ENCODE measurements at regions not wholly inside any gene's neighbourhood (a gene's known extent, or its start where the extent isn't known, plus 50 kb on each side); places are given as distances from the start of the nearest gene placed in this dataset.
"Not testable (repeated sequence)": the region's sequence is repeated elsewhere in the genome, so short reads cannot be mapped to it uniquely, and the experiment has no call there.

DNA sequence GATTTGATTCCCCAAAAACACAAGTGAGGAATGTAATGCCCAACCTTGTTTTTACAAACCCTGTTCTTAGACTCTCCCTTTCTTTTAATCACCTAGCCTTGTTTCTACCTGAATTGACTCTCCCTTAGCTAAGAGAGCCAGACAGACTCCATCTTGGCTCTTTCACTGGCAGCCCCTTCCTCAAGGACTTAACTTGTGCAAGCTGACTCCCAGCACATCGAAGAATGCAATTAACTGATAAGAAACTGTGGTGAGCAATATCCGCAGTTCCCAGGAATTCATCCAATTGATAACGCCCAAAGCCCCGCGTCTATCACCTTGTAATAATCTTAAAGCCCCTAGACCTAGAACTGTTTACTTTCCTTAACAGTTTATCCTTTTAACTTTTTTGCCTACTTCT is 120.2 kb upstream of the DEFB108B start:
- FAIRE-seq; H3K79me2 ChIP-seq (ENCODE audit: control insufficient read depth, insufficient read depth, low read length); H2AFZ ChIP-seq (ENCODE audit: low read depth, low read length); H3K36me3 ChIP-seq (ENCODE audit: control insufficient read depth in 2 of 2, extremely low read depth in 1 of 2, insufficient read depth in 2 of 2, low read length in 2 of 2); H3K4me1 ChIP-seq (ENCODE audit: control insufficient read depth, extremely low read depth, insufficient read depth, low read length); POLR2A ChIA-PET; BruUV-seq (replicated peaks); H3K9ac ChIP-seq (replicated peaks; ENCODE audit: extremely low read depth, insufficient read depth, low read length); H3K9me1 ChIP-seq (replicated peaks; ENCODE audit: control insufficient read depth, extremely low read depth, insufficient read depth, low read length); H3K27me3 ChIP-seq (ENCODE audit: control insufficient read depth in 2 of 2, insufficient read depth in 2 of 2, low read length in 2 of 2); CTCF ChIA-PET; H3K4me3 ChIP-seq (replicated peaks in 1 of 3; ENCODE audit: insufficient read depth in 1 of 3, low read depth in 1 of 3, low read length in 3 of 3); H3K4me2 ChIP-seq (ENCODE audit: insufficient read depth, low read length); dilution Hi-C loops (cut with MboI; ENCODE audit: extremely low pct_ligation_motif_present, low sequenced_read_pairs); intact Hi-C loops (cut with micrococcal nuclease); H3K9me3 ChIP-seq (replicated peaks; ENCODE audit: control insufficient read depth, insufficient read depth, low read length); H4K20me1 ChIP-seq (replicated peaks; ENCODE audit: control insufficient read depth, extremely low read depth, insufficient read depth, low read length); H3K27ac ChIP-seq (ENCODE audit: insufficient read depth, low read depth, low read length); DNase-seq (ENCODE audit: low read depth, low spot score): not testable (repeated sequence)

DNA sequence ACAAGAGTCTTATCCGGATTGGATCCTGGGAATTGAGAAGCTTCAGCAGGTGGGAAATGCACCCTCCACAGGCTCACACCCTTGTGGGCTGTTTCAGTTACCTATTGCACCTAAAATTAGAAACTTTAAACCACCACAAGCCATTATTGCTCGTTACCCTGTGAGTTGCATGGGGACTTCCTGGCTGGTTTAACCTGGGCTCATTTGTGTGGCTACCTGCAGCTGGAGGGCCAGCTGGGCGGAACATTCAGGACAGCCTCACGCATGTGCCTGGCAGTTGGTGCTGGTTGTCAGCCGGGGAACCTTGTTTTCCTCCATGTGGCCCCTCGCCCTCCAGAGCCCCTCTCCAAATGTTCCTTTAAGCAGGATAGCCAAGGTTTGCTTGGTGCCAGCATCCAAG is 118.5 kb upstream of the DEFB108B start:
- CTCF ChIA-PET; H3K27me3 ChIP-seq (ENCODE audit: control insufficient read depth in 2 of 2, insufficient read depth in 2 of 2, low read length in 2 of 2); DNase-seq (ENCODE audit: low read depth, low spot score); BruUV-seq (replicated peaks); POLR2A ChIA-PET; H3K27ac ChIP-seq (ENCODE audit: insufficient read depth, low read depth, low read length); H3K9ac ChIP-seq (replicated peaks; ENCODE audit: extremely low read depth, insufficient read depth, low read length); H3K9me3 ChIP-seq (replicated peaks; ENCODE audit: control insufficient read depth, insufficient read depth, low read length); H3K36me3 ChIP-seq (ENCODE audit: control insufficient read depth in 2 of 2, extremely low read depth in 1 of 2, insufficient read depth in 2 of 2, low read length in 2 of 2); intact Hi-C loops (cut with micrococcal nuclease); H3K4me3 ChIP-seq (replicated peaks in 1 of 3; ENCODE audit: insufficient read depth in 1 of 3, low read depth in 1 of 3, low read length in 3 of 3); FAIRE-seq; H3K4me1 ChIP-seq (ENCODE audit: control insufficient read depth, extremely low read depth, insufficient read depth, low read length); H3K4me2 ChIP-seq (ENCODE audit: insufficient read depth, low read length); dilution Hi-C loops (cut with MboI; ENCODE audit: extremely low pct_ligation_motif_present, low sequenced_read_pairs); H3K9me1 ChIP-seq (replicated peaks; ENCODE audit: control insufficient read depth, extremely low read depth, insufficient read depth, low read length); H3K79me2 ChIP-seq (ENCODE audit: control insufficient read depth, insufficient read depth, low read length); H4K20me1 ChIP-seq (replicated peaks; ENCODE audit: control insufficient read depth, extremely low read depth, insufficient read depth, low read length); H2AFZ ChIP-seq (ENCODE audit: low read depth, low read length): not testable (repeated sequence)

DNA sequence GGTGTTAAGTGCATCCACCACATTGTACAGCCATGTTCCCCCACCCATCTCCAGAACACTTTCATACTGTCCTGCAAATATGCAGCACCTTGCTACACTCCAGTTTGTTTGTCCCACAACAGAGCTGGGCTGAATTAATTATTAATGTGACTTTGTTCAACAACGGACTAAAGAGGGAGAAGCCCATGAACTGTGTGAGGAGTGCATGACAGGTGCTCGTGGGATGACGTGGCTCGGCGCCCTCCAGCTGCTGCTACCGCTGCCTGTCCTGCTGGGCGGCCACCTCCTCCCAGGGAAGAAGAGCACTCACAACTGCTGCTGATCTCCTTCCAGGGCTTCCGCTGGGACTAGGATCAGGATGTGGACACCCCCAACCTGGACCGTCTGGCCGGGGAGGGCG is 111.2 kb upstream of the DEFB108B start:
- CTCF ChIA-PET; BruUV-seq (replicated peaks); H3K9me3 ChIP-seq (replicated peaks; ENCODE audit: control insufficient read depth, insufficient read depth, low read length); H2AFZ ChIP-seq (ENCODE audit: low read depth, low read length); H3K27me3 ChIP-seq (ENCODE audit: control insufficient read depth in 2 of 2, insufficient read depth in 2 of 2, low read length in 2 of 2); H3K9me1 ChIP-seq (replicated peaks; ENCODE audit: control insufficient read depth, extremely low read depth, insufficient read depth, low read length); H3K4me2 ChIP-seq (ENCODE audit: insufficient read depth, low read length); DNase-seq (ENCODE audit: low read depth, low spot score); FAIRE-seq; H3K9ac ChIP-seq (replicated peaks; ENCODE audit: extremely low read depth, insufficient read depth, low read length); H3K79me2 ChIP-seq (ENCODE audit: control insufficient read depth, insufficient read depth, low read length); H3K27ac ChIP-seq (ENCODE audit: insufficient read depth, low read depth, low read length); H3K4me3 ChIP-seq (replicated peaks in 1 of 3; ENCODE audit: insufficient read depth in 1 of 3, low read depth in 1 of 3, low read length in 3 of 3); intact Hi-C loops (cut with micrococcal nuclease); H3K4me1 ChIP-seq (ENCODE audit: control insufficient read depth, extremely low read depth, insufficient read depth, low read length); H4K20me1 ChIP-seq (replicated peaks; ENCODE audit: control insufficient read depth, extremely low read depth, insufficient read depth, low read length); POLR2A ChIA-PET; H3K36me3 ChIP-seq (ENCODE audit: control insufficient read depth in 2 of 2, extremely low read depth in 1 of 2, insufficient read depth in 2 of 2, low read length in 2 of 2); dilution Hi-C loops (cut with MboI; ENCODE audit: extremely low pct_ligation_motif_present, low sequenced_read_pairs): not testable (repeated sequence)

DNA sequence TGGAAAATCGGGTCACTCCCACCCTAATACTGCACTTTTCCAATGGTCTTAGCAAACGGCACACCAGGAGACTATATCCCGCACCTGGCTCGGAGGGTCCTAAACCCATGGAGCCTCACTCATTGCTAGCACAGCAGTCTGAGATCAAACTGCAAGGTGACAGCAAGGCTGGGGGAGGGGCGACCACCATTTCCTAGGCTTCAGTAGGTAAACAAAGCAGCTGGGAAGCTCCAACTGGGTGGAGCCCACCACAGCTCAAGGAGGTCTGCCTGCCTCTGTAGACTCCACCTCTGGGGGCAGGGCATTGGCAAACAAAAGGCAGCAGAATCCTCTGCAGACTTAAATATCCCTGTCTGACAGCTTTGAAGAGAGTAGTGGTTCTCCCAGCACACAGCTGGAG is 109.0 kb upstream of the DEFB108B start:
- H3K4me1 ChIP-seq (ENCODE audit: control insufficient read depth, extremely low read depth, insufficient read depth, low read length); DNase-seq (ENCODE audit: low read depth, low spot score); H3K79me2 ChIP-seq (ENCODE audit: control insufficient read depth, insufficient read depth, low read length); H4K20me1 ChIP-seq (replicated peaks; ENCODE audit: control insufficient read depth, extremely low read depth, insufficient read depth, low read length); H3K36me3 ChIP-seq (ENCODE audit: control insufficient read depth in 2 of 2, extremely low read depth in 1 of 2, insufficient read depth in 2 of 2, low read length in 2 of 2); BruUV-seq (replicated peaks); H3K4me3 ChIP-seq (replicated peaks in 1 of 3; ENCODE audit: insufficient read depth in 1 of 3, low read depth in 1 of 3, low read length in 3 of 3); POLR2A ChIA-PET; H3K9me1 ChIP-seq (replicated peaks; ENCODE audit: control insufficient read depth, extremely low read depth, insufficient read depth, low read length); dilution Hi-C loops (cut with MboI; ENCODE audit: extremely low pct_ligation_motif_present, low sequenced_read_pairs); H2AFZ ChIP-seq (ENCODE audit: low read depth, low read length); FAIRE-seq; H3K27ac ChIP-seq (ENCODE audit: insufficient read depth, low read depth, low read length); CTCF ChIA-PET; H3K9me3 ChIP-seq (replicated peaks; ENCODE audit: control insufficient read depth, insufficient read depth, low read length); H3K9ac ChIP-seq (replicated peaks; ENCODE audit: extremely low read depth, insufficient read depth, low read length); intact Hi-C loops (cut with micrococcal nuclease); H3K27me3 ChIP-seq (ENCODE audit: control insufficient read depth in 2 of 2, insufficient read depth in 2 of 2, low read length in 2 of 2); H3K4me2 ChIP-seq (ENCODE audit: insufficient read depth, low read length): not testable (repeated sequence)

All from endothelial cell of umbilical vein (primary cell).